GM21360 (cell line): ENCODE measurements at regions not wholly inside any gene's neighbourhood (a gene's known extent, or its start where the extent isn't known, plus 50 kb on each side); places are given as distances from the start of the nearest gene placed in this dataset.

Experiments used
- ATAC-seq: cut with Tn5 transposase; IDR thresholded peaks from one replicate; pipeline ENCODE4 v1.9.1; 2021; ENCODE audit warnings: mild to moderate bottlenecking, moderate library complexity; ENCODE audit not compliant: unreplicated experiment

- no peak for ATAC-seq
These were observed 185.4 kb upstream of the EPHA3 start for GRCh38 chr3:88921986-88922385.

GRCh38 chr3:88926221-88926620, 181.2 kb upstream of the EPHA3 start:
- ATAC-seq = no peak

GRCh38 chr3:88930611-88931010, 176.8 kb upstream of the EPHA3 start:
- ATAC-seq = no peak

GRCh38 chr3:88936831-88937230, 170.6 kb upstream of the EPHA3 start:
- ATAC-seq = no peak

- no peak for ATAC-seq
These were observed 167.1 kb upstream of the EPHA3 start for GRCh38 chr3:88940296-88940695.

GRCh38 chr3:88947013-88947412, 160.4 kb upstream of the EPHA3 start:
- no peak for ATAC-seq

GRCh38 chr3:88954853-88955252, 152.6 kb upstream of the EPHA3 start:
- no peak for ATAC-seq

GRCh38 chr3:88955274-88955673, 152.1 kb upstream of the EPHA3 start:
- no peak for ATAC-seq

GRCh38 chr3:88957711-88958439, 149.5 kb upstream of the EPHA3 start:
- ATAC-seq = no peak

GRCh38 chr3:88960019-88960418, 147.4 kb upstream of the EPHA3 start:
- no peak for ATAC-seq

- ATAC-seq = no peak
These were observed 144.4 kb upstream of the EPHA3 start for GRCh38 chr3:88963003-88963402.

- ATAC-seq = no peak
These were observed 127.7 kb upstream of the EPHA3 start for GRCh38 chr3:88979760-88980159.

- no peak for ATAC-seq
These were observed 124.0 kb upstream of the EPHA3 start for GRCh38 chr3:88983458-88983857.

- no peak for ATAC-seq
These were observed 123.2 kb upstream of the EPHA3 start for GRCh38 chr3:88984256-88984655.

- ATAC-seq = no peak
These were observed 122.6 kb upstream of the EPHA3 start for GRCh38 chr3:88984832-88985231.

- no peak for ATAC-seq
These were observed 121.9 kb upstream of the EPHA3 start for GRCh38 chr3:88985491-88985890.

- ATAC-seq = no peak
These were observed 120.6 kb upstream of the EPHA3 start for GRCh38 chr3:88986834-88987233.

GRCh38 chr3:88987776-88988175, 119.6 kb upstream of the EPHA3 start:
- no peak for ATAC-seq

GRCh38 chr3:88988906-88989305, 118.5 kb upstream of the EPHA3 start:
- no peak for ATAC-seq

- no peak for ATAC-seq
These were observed 115.9 kb upstream of the EPHA3 start for GRCh38 chr3:88991496-88991895.

GRCh38 chr3:88996691-88997090, 110.7 kb upstream of the EPHA3 start:
- no peak for ATAC-seq

GRCh38 chr3:88997260-88997659, 110.2 kb upstream of the EPHA3 start:
- no peak for ATAC-seq

GRCh38 chr3:89000886-89001285, 106.5 kb upstream of the EPHA3 start:
- ATAC-seq = no peak
